SH-SY5Y (cell line): ENCODE measurements at regions not wholly inside any gene's neighbourhood (a gene's known extent, or its start where the extent isn't known, plus 50 kb on each side); places are given as distances from the start of the nearest gene placed in this dataset.

Source experiments
- GATA2 ChIP-seq: IDR thresholded peaks from 2 replicates; pipeline ENCODE4 v1.6.1; 2011; ENCODE audit warnings: mild to moderate bottlenecking, low read depth, low read length
- GATA3 ChIP-seq: IDR thresholded peaks from 2 replicates; pipeline ENCODE4 v1.6.1; 2011; ENCODE audit warnings: low read depth, mild to moderate bottlenecking, low read length, moderate library complexity

GRCh38 chr5:158265931-158266700, 407.2 kb upstream of the CLINT1 start:
- TF ChIP-seq GATA3 (no peak), GATA2 (no peak)

- no peak for TF ChIP-seq GATA2
- TF ChIP-seq GATA3 = no peak
These were observed 406.4 kb upstream of the CLINT1 start for GRCh38 chr5:158265346-158265745.

- no peak for TF ChIP-seq GATA2
- no peak for TF ChIP-seq GATA3
These were observed 405.3 kb upstream of the CLINT1 start for GRCh38 chr5:158264264-158264663.

GRCh38 chr5:158261674-158262367, 402.9 kb upstream of the CLINT1 start:
- TF ChIP-seq GATA3 = no peak

GRCh38 chr5:158256096-158256495, 397.2 kb upstream of the CLINT1 start:
- TF ChIP-seq GATA2 = no peak
- TF ChIP-seq GATA3 = no peak

- TF ChIP-seq GATA2 (no peak), GATA3 (no peak)
These were observed 396.7 kb upstream of the CLINT1 start for GRCh38 chr5:158255609-158256008.

- TF ChIP-seq GATA2 (no peak), GATA3 (no peak)
These were observed 387.7 kb upstream of the CLINT1 start for GRCh38 chr5:158246661-158247060.

GRCh38 chr5:158245513-158245912, 386.6 kb upstream of the CLINT1 start:
- TF ChIP-seq GATA2 = no peak
- TF ChIP-seq GATA3 = no peak

GRCh38 chr5:158244882-158245281, 385.9 kb upstream of the CLINT1 start:
- TF ChIP-seq GATA3 = no peak

- TF ChIP-seq GATA3 = no peak
- no peak for TF ChIP-seq GATA2
These were observed 377.8 kb upstream of the CLINT1 start for GRCh38 chr5:158236511-158237335.

- TF ChIP-seq GATA2 = no peak
- no peak for TF ChIP-seq GATA3
These were observed 376.2 kb upstream of the CLINT1 start for GRCh38 chr5:158235159-158235547.

- TF ChIP-seq GATA3 (no peak), GATA2 (no peak)
These were observed 375.6 kb upstream of the CLINT1 start for GRCh38 chr5:158234323-158235158.

- TF ChIP-seq GATA3 (no peak), GATA2 (no peak)
These were observed 374.9 kb upstream of the CLINT1 start for GRCh38 chr5:158233735-158234322.
